ENCODE measurements at regions not wholly inside any gene's neighbourhood (a gene's known extent, or its start where the extent isn't known, plus 50 kb on each side); places are given as distances from the start of the nearest gene placed in this dataset.
A peak's percentile ranks its signal among the peaks of the same experiment; 100 is the strongest.
"Not testable (repeated sequence)": the region's sequence is repeated elsewhere in the genome, so short reads cannot be mapped to it uniquely, and the experiment has no call there.

- ATAC-seq (peak; percentile 92), DNase-seq (ENCODE audit: low read depth, low spot score) (no peak)
- TF ChIP-seq POLR2AphosphoS5 (IDR thresholded peaks at IDR 0.05; ENCODE audit: low read depth, low read length) = no peak
- TF ChIP-seq SIN3A (IDR thresholded peaks at IDR 0.05; ENCODE audit: borderline replicate concordance, insufficient read depth, low read depth, low read length) = no peak
- no peak for TF ChIP-seq TCF7L2 (IDR thresholded peaks at IDR 0.05; ENCODE audit: low read depth, low read length)
- TF ChIP-seq, protein P1, sequence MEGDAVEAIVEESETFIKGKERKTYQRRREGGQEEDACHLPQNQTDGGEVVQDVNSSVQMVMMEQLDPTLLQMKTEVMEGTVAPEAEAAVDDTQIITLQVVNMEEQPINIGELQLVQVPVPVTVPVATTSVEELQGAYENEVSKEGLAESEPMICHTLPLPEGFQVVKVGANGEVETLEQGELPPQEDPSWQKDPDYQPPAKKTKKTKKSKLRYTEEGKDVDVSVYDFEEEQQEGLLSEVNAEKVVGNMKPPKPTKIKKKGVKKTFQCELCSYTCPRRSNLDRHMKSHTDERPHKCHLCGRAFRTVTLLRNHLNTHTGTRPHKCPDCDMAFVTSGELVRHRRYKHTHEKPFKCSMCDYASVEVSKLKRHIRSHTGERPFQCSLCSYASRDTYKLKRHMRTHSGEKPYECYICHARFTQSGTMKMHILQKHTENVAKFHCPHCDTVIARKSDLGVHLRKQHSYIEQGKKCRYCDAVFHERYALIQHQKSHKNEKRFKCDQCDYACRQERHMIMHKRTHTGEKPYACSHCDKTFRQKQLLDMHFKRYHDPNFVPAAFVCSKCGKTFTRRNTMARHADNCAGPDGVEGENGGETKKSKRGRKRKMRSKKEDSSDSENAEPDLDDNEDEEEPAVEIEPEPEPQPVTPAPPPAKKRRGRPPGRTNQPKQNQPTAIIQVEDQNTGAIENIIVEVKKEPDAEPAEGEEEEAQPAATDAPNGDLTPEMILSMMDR (IDR thresholded peaks at IDR 0.05) = no peak
- TF ChIP-seq REST (IDR thresholded peaks at IDR 0.05; ENCODE audit: insufficient read depth in 1 of 2, low read depth in 2 of 2, low read length in 1 of 2) = no peak
- intact Hi-C loops (cut with micrococcal nuclease; ENCODE audit: unreplicated experiment) (no loop called here), in situ Hi-C loops (cut with HindIII; ENCODE audit: low pct_unique_long_range_greater_than_20kb, low sequenced_read_pairs) (no loop called here)
- Histone ChIP-seq H3K9me3 (ENCODE audit: control insufficient read depth, insufficient read depth, low read depth, low read length) (no peaks in the 10 kb centered on the region), H3K36me3 (ENCODE audit: control insufficient read depth, insufficient read depth, low read length) (no peaks in the 10 kb centered on the region), H3K4me3 (ENCODE audit: low read depth in 2 of 2, low read length in 2 of 2) (peak overlapping the region; percentile 38 to 53), H3K27me3 (ENCODE audit: control insufficient read depth, insufficient read depth, low read length) (no peaks in the 10 kb centered on the region), H3K4me1 (ENCODE audit: control insufficient read depth, insufficient read depth, low read length) (no peaks in the 10 kb centered on the region), H3K27ac (ENCODE audit: low read length) (no peak overlapping the region)
- BruUV-seq (replicated peaks) = no TSS peak
- ChIA-PET POLR2A (interaction anchor here (0.6 kb wide), 1 partner anchor 24 kb away, joined by 3 read pairs; no protein-coding TSS in a partner anchor), CTCF (no interaction called here)
These were observed 79.3 kb upstream of the ACBD5 start for GRCh38 chr10:27319752-27320431.

- intact Hi-C loops (cut with micrococcal nuclease; ENCODE audit: unreplicated experiment); H3K27me3 ChIP-seq (ENCODE audit: control insufficient read depth, insufficient read depth, low read length); DNase-seq (ENCODE audit: low read depth, low spot score); H3K9me3 ChIP-seq (ENCODE audit: control insufficient read depth, insufficient read depth, low read depth, low read length); BruUV-seq (replicated peaks); H3K4me1 ChIP-seq (ENCODE audit: control insufficient read depth, insufficient read depth, low read length); CTCF ChIA-PET; in situ Hi-C loops (cut with HindIII; ENCODE audit: low pct_unique_long_range_greater_than_20kb, low sequenced_read_pairs); H3K27ac ChIP-seq (ENCODE audit: low read length); H3K36me3 ChIP-seq (ENCODE audit: control insufficient read depth, insufficient read depth, low read length): not testable (repeated sequence)
- ATAC-seq = peak; percentile 38
- peak overlapping the region; percentile 38 to 53; a peak in 3 of 4 replicates for H3K4me3 ChIP-seq (ENCODE audit: low read depth in 2 of 2, low read length in 2 of 2)
- POLR2A ChIA-PET = interaction anchor here (0.6 kb wide), 1 partner anchor 24 kb away, joined by 3 read pairs; no protein-coding TSS in a partner anchor
These were observed 78.5 kb upstream of the ACBD5 start for GRCh38 chr10:27319139-27319538.

DNA sequence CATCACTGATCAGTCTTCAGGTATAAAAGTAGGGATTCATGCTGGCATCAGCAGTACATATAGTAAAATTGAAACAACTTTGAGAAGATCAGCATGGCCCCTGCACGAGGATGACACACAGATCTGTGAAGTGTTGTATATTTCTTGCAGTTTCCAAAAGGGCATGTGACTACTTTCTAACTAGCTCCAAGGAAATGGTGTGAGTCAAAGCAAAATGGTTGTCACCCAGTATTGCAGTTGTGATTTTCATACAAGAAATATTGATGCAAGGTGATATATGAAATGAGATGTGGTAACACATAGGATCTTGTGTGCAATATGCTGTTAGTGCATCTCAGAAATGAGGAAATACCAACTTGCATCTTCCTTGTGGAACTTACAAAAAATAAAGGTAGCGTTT is 74.5 kb upstream of the ACBD5 start:
- ATAC-seq; H3K36me3 ChIP-seq (ENCODE audit: control insufficient read depth, insufficient read depth, low read length); intact Hi-C loops (cut with micrococcal nuclease; ENCODE audit: unreplicated experiment): not testable (repeated sequence)

DNA sequence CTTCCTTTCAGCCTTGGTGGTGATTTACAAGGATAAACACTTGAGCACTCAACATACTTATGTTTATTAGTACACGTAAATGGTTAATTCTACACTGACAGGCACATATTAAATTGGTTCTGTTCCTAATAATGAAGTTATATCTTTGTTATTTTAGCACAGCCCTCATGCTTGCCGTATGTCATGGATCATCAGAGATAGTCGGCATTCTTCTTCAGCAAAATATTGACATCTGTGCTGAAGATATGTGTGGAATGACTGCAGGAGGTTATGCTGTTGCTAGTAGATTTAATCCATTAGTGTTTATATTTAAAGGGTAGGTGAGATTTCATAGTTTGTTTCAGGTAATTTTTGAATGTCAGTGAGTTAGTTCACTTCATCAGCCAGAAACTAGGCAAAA is 73.0 kb upstream of the ACBD5 start:
- CTCF ChIA-PET; H3K27ac ChIP-seq (ENCODE audit: low read length); H3K9me3 ChIP-seq (ENCODE audit: control insufficient read depth, insufficient read depth, low read depth, low read length); BruUV-seq (replicated peaks); ATAC-seq; H3K36me3 ChIP-seq (ENCODE audit: control insufficient read depth, insufficient read depth, low read length); POLR2A ChIA-PET; in situ Hi-C loops (cut with HindIII; ENCODE audit: low pct_unique_long_range_greater_than_20kb, low sequenced_read_pairs); H3K4me1 ChIP-seq (ENCODE audit: control insufficient read depth, insufficient read depth, low read length); DNase-seq (ENCODE audit: low read depth, low spot score); H3K4me3 ChIP-seq (ENCODE audit: low read depth in 2 of 2, low read length in 2 of 2); H3K27me3 ChIP-seq (ENCODE audit: control insufficient read depth, insufficient read depth, low read length); intact Hi-C loops (cut with micrococcal nuclease; ENCODE audit: unreplicated experiment): not testable (repeated sequence)

More for the DNA sequence above, 74.5 kb upstream of the ACBD5 start:
- in situ Hi-C loops (cut with HindIII; ENCODE audit: low pct_unique_long_range_greater_than_20kb, low sequenced_read_pairs); H3K4me1 ChIP-seq (ENCODE audit: control insufficient read depth, insufficient read depth, low read length); BruUV-seq (replicated peaks); CTCF ChIA-PET; POLR2A ChIA-PET; DNase-seq (ENCODE audit: low read depth, low spot score); H3K9me3 ChIP-seq (ENCODE audit: control insufficient read depth, insufficient read depth, low read depth, low read length); H3K27ac ChIP-seq (ENCODE audit: low read length); H3K4me3 ChIP-seq (ENCODE audit: low read depth in 2 of 2, low read length in 2 of 2); H3K27me3 ChIP-seq (ENCODE audit: control insufficient read depth, insufficient read depth, low read length): not testable (repeated sequence)
